SK-N-SH treated with all-trans-retinoic acid at 6 μM for 48 hours (cell line): ENCODE measurements at regions not wholly inside any gene's neighbourhood (a gene's known extent, or its start where the extent isn't known, plus 50 kb on each side); places are given as distances from the start of the nearest gene placed in this dataset.

Source experiments
- ATAC-seq: fragments of 200-7000 bp; cut with Tn5 transposase; 3 replicates; pipeline ENCODE4 v1.9.1; 2020; ENCODE audit warnings: mild to moderate bottlenecking, moderate library complexity
- BACH2 ChIP-seq: fragments of 250-450 bp; sonication (Bioruptor Pico); IDR thresholded peaks from 2 replicates; pipeline ENCODE4 v1.9.0; 2021; ENCODE audit warnings: mild to moderate bottlenecking, borderline replicate concordance
- CSDC2 ChIP-seq: fragments of 250-450 bp; sonication (Bioruptor Pico); IDR thresholded peaks from 2 replicates; pipeline ENCODE4 v1.5.0; 2020; ENCODE audit warnings: mild to moderate bottlenecking, moderate library complexity
- ESRRG ChIP-seq: fragments of 250-450 bp; sonication (Bioruptor Pico); IDR thresholded peaks from 2 replicates; pipeline ENCODE4 v1.6.1; 2021; ENCODE audit warnings: mild to moderate bottlenecking
- GLIS3 ChIP-seq: fragments of 250-450 bp; sonication (Bioruptor Pico); IDR thresholded peaks from 2 replicates; pipeline ENCODE4 v1.5.0; 2020; ENCODE audit warnings: mild to moderate bottlenecking, moderate library complexity
- ISL1 ChIP-seq: fragments of 250-450 bp; sonication (Bioruptor Pico); IDR thresholded peaks from 2 replicates; pipeline ENCODE4 v2.1.2; 2022; ENCODE audit warnings: mild to moderate bottlenecking, moderate library complexity
- OSR1 ChIP-seq: fragments of 250-450 bp; sonication (Bioruptor Pico); IDR thresholded peaks from 2 replicates; pipeline ENCODE4 v1.8.0; 2022; ENCODE audit warnings: moderate library complexity, mild to moderate bottlenecking, inconsistent platforms
- PPARA ChIP-seq: fragments of 250-450 bp; sonication (Bioruptor Pico); IDR thresholded peaks from 2 replicates; pipeline ENCODE4 v1.5.0; 2020; ENCODE audit warnings: mild to moderate bottlenecking, borderline replicate concordance
- RARB ChIP-seq: fragments of 250-450 bp; sonication (Bioruptor Pico); IDR thresholded peaks from 2 replicates; pipeline ENCODE4 v1.8.0; 2021; ENCODE audit warnings: mild to moderate bottlenecking, moderate library complexity
- SNAI2 ChIP-seq: fragments of 250-450 bp; sonication (Bioruptor Pico); IDR thresholded peaks from 2 replicates; pipeline ENCODE4 v1.5.0; 2020; ENCODE audit warnings: mild to moderate bottlenecking, moderate library complexity
- TOX ChIP-seq: fragments of 250-450 bp; sonication (Bioruptor Pico); IDR thresholded peaks from 2 replicates; pipeline ENCODE4 v1.8.0; 2021; ENCODE audit warnings: mild to moderate bottlenecking, moderate library complexity, borderline replicate concordance
- ZC3H10 ChIP-seq: fragments of 250-450 bp; sonication (Bioruptor Pico); IDR thresholded peaks from 2 replicates; pipeline ENCODE4 v1.5.1; 2021; ENCODE audit warnings: mild to moderate bottlenecking, moderate library complexity
- ZFP3 ChIP-seq: fragments of 250-450 bp; sonication (Bioruptor Pico); IDR thresholded peaks from 2 replicates; pipeline ENCODE4 v1.5.0; 2020; ENCODE audit warnings: mild to moderate bottlenecking, moderate library complexity
- ZFP30 ChIP-seq: fragments of 450-650 bp; formaldehyde crosslinking; IDR thresholded peaks from 2 replicates; pipeline ENCODE4 v1.5.0; 2022; ENCODE audit warnings: mild to moderate bottlenecking, moderate library complexity
- ZNF565 ChIP-seq: fragments of 450-650 bp; formaldehyde crosslinking; conservative IDR thresholded peaks from 2 replicates; pipeline ENCODE4 v1.5.0; 2020; ENCODE audit warnings: low read depth, mild to moderate bottlenecking, moderate library complexity
- ZNF70 ChIP-seq: fragments of 450-650 bp; formaldehyde crosslinking; IDR thresholded peaks from 2 replicates; pipeline ENCODE4 v1.5.0; 2020; ENCODE audit warnings: mild to moderate bottlenecking, moderate library complexity
- ZNF8 ChIP-seq: fragments of 450-650 bp; formaldehyde crosslinking; IDR thresholded peaks from 2 replicates; pipeline ENCODE4 v1.5.0; 2020; ENCODE audit warnings: mild to moderate bottlenecking, moderate library complexity
- TF ChIP-seq, protein P1 (sequence below): fragments of 250-450 bp; sonication (Bioruptor Pico); IDR thresholded peaks from 2 replicates; pipeline ENCODE4 v1.8.0; 2021; ENCODE audit warnings: low read depth, mild to moderate bottlenecking, moderate library complexity, borderline replicate concordance
- TF ChIP-seq, protein P2 (sequence below): fragments of 250-450 bp; sonication (Bioruptor Pico); IDR thresholded peaks from 2 replicates; pipeline ENCODE4 v1.8.0; 2020; ENCODE audit warnings: mild to moderate bottlenecking, moderate library complexity, borderline replicate concordance
- TF ChIP-seq, protein P3 (sequence below): fragments of 250-450 bp; sonication (Bioruptor Pico); IDR thresholded peaks from 2 replicates; pipeline ENCODE4 v1.5.1; 2020; ENCODE audit warnings: low read depth, mild to moderate bottlenecking, moderate library complexity
- TF ChIP-seq, protein P4 (sequence below): fragments of 250-450 bp; sonication (Bioruptor Pico); IDR thresholded peaks from 2 replicates; pipeline ENCODE4 v1.5.0; 2020; ENCODE audit warnings: mild to moderate bottlenecking, moderate library complexity
- TF ChIP-seq, protein P5 (sequence below): fragments of 250-450 bp; sonication (Bioruptor Pico); IDR thresholded peaks from 2 replicates; pipeline ENCODE4 v1.5.1; 2021; ENCODE audit warnings: mild to moderate bottlenecking, moderate library complexity

DNA sequence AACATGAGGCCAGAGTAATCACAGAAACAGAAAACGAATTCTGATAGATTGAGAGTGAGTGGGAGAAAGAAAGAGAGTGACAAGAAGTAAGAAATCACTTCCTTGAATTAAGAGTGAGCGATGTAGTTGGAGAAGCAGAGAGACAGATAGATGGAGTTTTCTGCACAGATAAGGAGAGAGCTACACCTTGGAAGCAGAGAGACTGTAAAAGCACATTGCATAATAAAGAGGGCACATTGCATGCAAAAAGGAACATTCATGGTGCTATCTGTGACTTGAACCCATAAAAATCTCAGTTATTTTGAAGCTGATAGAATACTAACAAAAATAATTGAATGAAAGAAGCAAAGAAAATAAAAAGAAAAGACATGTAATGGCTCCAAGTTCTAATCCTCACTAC is 943.8 kb downstream of the NR2F1-AS1 start:
- ATAC-seq = no peak
- TF ChIP-seq, protein P1, sequence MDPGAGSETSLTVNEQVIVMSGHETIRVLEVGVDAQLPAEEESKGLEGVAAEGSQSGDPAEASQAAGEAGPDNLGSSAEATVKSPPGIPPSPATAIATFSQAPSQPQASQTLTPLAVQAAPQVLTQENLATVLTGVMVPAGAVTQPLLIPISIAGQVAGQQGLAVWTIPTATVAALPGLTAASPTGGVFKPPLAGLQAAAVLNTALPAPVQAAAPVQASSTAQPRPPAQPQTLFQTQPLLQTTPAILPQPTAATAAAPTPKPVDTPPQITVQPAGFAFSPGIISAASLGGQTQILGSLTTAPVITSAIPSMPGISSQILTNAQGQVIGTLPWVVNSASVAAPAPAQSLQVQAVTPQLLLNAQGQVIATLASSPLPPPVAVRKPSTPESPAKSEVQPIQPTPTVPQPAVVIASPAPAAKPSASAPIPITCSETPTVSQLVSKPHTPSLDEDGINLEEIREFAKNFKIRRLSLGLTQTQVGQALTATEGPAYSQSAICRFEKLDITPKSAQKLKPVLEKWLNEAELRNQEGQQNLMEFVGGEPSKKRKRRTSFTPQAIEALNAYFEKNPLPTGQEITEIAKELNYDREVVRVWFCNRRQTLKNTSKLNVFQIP (CRISPR knock-in tag) = no peak
- TF ChIP-seq OSR1 (CRISPR knock-in tag) (no peak), CSDC2 (CRISPR knock-in tag) (no peak), ESRRG (no peak), ZFP30 (CRISPR knock-in tag) (no peak), TOX (CRISPR knock-in tag) (no peak), GLIS3 (CRISPR knock-in tag) (no peak), SNAI2 (CRISPR knock-in tag) (no peak), BACH2 (CRISPR knock-in tag) (no peak), PPARA (no peak), ISL1 (no peak)
- TF ChIP-seq, protein P2, sequence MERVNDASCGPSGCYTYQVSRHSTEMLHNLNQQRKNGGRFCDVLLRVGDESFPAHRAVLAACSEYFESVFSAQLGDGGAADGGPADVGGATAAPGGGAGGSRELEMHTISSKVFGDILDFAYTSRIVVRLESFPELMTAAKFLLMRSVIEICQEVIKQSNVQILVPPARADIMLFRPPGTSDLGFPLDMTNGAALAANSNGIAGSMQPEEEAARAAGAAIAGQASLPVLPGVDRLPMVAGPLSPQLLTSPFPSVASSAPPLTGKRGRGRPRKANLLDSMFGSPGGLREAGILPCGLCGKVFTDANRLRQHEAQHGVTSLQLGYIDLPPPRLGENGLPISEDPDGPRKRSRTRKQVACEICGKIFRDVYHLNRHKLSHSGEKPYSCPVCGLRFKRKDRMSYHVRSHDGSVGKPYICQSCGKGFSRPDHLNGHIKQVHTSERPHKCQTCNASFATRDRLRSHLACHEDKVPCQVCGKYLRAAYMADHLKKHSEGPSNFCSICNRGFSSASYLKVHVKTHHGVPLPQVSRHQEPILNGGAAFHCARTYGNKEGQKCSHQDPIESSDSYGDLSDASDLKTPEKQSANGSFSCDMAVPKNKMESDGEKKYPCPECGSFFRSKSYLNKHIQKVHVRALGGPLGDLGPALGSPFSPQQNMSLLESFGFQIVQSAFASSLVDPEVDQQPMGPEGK (CRISPR knock-in tag) = no peak
- TF ChIP-seq, all 23 proteins: peak for 0

DNA sequence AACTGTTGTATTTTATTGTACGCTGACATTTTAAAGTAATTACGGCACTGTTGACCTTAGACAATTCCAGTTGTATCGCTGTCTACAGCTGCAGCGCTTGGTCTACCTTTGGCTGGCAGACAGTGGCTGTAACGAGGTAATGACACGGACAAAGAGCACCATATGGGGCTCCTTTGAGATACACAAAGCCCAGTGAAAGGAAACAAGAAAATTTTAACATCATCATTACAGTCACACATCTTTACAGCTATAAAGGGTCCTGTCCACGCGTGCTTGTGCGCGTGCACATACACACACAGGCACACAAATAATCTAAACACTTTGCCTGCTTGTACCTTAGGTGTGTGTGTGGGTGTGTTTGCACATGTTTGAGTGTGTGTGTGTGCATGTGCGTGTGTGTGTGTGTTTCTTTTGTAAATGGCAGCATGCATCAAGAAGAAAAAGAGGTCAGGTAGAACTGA is 946.0 kb downstream of the NR2F1-AS1 start:
- TF ChIP-seq ZFP30 (CRISPR knock-in tag) = no peak
- no peak for TF ChIP-seq ZC3H10 (CRISPR knock-in tag)

DNA sequence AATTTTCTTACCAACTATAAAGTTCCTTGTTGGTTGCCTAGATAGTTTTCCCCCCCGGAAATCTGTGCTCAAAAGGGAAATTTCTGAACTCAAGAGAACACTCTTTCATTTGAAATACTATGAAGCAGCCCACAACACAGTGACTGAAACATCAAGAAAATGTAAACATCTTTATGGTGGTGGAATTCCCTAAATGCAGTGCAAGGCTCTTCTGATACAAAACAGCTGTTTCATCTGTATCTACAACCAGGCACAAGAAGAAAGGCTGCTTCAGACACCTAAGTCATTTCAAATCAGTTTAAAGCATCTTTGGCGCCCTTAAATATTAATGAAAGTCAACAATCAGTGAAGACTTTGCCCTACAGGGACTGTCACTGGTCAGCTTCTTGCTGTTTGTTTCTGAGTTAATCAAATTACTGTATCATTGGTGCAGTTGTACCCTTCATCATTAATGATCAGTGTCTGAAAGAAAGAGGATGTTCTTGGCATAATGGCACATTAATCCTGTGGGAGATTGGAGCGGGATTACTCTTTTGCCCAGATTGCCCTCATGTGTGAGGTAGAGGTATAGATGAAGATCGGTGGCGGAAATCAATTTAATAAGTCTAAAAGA is 947.0 kb downstream of the NR2F1-AS1 start:
- TF ChIP-seq RARB = no peak
- no peak for TF ChIP-seq ZC3H10 (CRISPR knock-in tag)
- TF ChIP-seq GLIS3 (CRISPR knock-in tag) = no peak
- TF ChIP-seq ZNF70 (CRISPR knock-in tag) = no peak
- TF ChIP-seq BACH2 (CRISPR knock-in tag) = no peak
- TF ChIP-seq ZNF565 (CRISPR knock-in tag) = no peak
- TF ChIP-seq OSR1 (CRISPR knock-in tag) = no peak
- TF ChIP-seq, protein P2 (CRISPR knock-in tag) = no peak
- TF ChIP-seq, protein P3, sequence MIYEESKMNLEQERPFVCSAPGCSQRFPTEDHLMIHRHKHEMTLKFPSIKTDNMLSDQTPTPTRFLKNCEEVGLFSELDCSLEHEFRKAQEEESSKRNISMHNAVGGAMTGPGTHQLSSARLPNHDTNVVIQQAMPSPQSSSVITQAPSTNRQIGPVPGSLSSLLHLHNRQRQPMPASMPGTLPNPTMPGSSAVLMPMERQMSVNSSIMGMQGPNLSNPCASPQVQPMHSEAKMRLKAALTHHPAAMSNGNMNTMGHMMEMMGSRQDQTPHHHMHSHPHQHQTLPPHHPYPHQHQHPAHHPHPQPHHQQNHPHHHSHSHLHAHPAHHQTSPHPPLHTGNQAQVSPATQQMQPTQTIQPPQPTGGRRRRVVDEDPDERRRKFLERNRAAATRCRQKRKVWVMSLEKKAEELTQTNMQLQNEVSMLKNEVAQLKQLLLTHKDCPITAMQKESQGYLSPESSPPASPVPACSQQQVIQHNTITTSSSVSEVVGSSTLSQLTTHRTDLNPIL (CRISPR knock-in tag) = no peak
- TF ChIP-seq SNAI2 (CRISPR knock-in tag) = no peak
- TF ChIP-seq, protein P4, sequence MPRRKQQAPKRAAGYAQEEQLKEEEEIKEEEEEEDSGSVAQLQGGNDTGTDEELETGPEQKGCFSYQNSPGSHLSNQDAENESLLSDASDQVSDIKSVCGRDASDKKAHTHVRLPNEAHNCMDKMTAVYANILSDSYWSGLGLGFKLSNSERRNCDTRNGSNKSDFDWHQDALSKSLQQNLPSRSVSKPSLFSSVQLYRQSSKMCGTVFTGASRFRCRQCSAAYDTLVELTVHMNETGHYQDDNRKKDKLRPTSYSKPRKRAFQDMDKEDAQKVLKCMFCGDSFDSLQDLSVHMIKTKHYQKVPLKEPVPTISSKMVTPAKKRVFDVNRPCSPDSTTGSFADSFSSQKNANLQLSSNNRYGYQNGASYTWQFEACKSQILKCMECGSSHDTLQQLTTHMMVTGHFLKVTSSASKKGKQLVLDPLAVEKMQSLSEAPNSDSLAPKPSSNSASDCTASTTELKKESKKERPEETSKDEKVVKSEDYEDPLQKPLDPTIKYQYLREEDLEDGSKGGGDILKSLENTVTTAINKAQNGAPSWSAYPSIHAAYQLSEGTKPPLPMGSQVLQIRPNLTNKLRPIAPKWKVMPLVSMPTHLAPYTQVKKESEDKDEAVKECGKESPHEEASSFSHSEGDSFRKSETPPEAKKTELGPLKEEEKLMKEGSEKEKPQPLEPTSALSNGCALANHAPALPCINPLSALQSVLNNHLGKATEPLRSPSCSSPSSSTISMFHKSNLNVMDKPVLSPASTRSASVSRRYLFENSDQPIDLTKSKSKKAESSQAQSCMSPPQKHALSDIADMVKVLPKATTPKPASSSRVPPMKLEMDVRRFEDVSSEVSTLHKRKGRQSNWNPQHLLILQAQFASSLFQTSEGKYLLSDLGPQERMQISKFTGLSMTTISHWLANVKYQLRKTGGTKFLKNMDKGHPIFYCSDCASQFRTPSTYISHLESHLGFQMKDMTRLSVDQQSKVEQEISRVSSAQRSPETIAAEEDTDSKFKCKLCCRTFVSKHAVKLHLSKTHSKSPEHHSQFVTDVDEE = no peak
- TF ChIP-seq CSDC2 (CRISPR knock-in tag) = no peak
- TF ChIP-seq PPARA = no peak
- no peak for TF ChIP-seq ZFP3
- TF ChIP-seq, protein P5, sequence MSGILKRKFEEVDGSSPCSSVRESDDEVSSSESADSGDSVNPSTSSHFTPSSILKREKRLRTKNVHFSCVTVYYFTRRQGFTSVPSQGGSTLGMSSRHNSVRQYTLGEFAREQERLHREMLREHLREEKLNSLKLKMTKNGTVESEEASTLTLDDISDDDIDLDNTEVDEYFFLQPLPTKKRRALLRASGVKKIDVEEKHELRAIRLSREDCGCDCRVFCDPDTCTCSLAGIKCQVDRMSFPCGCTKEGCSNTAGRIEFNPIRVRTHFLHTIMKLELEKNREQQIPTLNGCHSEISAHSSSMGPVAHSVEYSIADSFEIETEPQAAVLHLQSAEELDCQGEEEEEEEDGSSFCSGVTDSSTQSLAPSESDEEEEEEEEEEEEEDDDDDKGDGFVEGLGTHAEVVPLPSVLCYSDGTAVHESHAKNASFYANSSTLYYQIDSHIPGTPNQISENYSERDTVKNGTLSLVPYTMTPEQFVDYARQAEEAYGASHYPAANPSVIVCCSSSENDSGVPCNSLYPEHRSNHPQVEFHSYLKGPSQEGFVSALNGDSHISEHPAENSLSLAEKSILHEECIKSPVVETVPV = no peak
- TF ChIP-seq ZNF8 (CRISPR knock-in tag) = no peak
- no peak for ATAC-seq

More for the DNA sequence above, 946.0 kb downstream of the NR2F1-AS1 start:
- ATAC-seq = no peak
